GM21528 (cell line): ENCODE measurements at regions not wholly inside any gene's neighbourhood (a gene's known extent, or its start where the extent isn't known, plus 50 kb on each side); places are given as distances from the start of the nearest gene placed in this dataset.

Experiments used
- ATAC-seq: cut with Tn5 transposase; IDR thresholded peaks from one replicate; pipeline ENCODE4 v1.9.1; 2021; ENCODE audit warnings: mild to moderate bottlenecking, moderate library complexity; ENCODE audit not compliant: unreplicated experiment, low FRiP score

DNA sequence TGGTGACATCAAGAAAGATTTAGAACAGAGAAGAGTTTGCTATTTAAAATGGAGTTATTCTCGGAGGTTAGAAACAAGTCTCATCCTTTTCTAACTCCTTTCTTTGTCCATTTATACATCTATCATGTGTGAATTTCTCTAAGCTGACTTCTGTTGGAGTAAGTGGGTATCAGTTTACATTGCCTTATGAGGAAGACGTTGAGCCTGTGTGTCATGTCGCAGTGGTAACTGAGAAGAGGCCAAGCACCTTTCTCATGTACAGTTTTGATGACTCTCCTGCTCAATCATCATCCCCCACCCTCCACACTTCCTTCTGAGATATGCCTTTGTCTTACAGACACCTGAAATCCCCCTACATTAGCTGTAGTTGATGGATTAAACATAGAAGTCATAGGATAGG is 624.8 kb downstream of the LIG4 start:
- ATAC-seq, result no peak

- no peak for ATAC-seq
Measured at GRCh38 chr13:107587681-107588080, 627.7 kb downstream of the LIG4 start.

DNA sequence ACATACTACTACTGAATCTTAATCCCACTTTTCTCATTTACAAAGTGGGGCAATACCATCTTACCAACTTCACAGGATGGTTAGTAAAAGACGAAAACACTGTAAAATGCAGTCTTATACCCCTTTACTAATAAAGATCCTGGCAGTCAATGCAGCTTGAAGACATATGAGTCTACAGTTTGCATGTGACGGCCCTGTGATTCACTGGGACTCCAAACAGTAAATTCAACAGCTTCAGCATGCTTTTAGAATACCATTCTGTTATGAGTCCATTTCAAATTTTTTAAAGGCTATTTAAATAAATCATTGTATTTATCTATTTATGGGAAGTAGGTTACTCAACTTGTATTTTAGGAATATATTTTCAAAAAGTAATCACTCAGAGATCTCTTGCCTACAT is 629.1 kb downstream of the LIG4 start:
- ATAC-seq, result no peak

DNA sequence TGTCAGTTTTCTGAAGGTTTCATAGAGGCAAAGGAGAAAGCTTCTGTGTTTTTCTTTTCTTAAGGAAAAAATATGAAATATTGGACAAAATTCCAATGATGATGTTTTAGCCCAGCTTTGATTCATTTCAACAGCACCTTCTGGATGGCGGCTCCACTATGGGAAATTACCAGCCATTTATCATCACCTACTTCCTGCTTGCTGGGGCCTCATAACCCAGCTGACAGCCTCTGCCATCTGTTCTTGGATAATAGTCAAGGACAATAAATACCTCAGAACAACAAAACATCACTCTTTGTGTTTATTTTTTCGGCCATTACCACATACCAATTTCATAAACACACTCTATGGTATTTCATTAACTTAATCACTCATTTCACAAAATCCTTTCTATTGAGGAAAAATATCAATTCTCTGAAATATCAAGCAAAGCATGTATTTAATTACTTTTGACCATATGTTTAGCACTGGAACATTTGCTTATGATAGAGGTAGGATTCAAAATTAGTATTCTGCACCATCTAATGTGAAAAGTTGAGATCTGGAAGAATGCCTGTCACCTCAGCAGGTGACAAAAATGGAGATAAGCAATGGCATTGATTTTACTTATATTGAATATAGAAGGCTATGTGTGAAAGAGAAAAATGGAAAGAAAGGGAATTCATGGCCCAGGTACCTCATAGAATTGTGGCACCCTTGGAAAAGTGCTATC is 629.7 kb downstream of the LIG4 start:
- ATAC-seq, result no peak

- no peak for ATAC-seq
Measured at GRCh38 chr13:107582171-107582570, 633.2 kb downstream of the LIG4 start.

GRCh38 chr13:107580741-107581412 is 634.5 kb downstream of the LIG4 start:
- ATAC-seq, result no peak

- no peak for ATAC-seq
Measured at GRCh38 chr13:107576430-107576829, 638.9 kb downstream of the LIG4 start.

DNA sequence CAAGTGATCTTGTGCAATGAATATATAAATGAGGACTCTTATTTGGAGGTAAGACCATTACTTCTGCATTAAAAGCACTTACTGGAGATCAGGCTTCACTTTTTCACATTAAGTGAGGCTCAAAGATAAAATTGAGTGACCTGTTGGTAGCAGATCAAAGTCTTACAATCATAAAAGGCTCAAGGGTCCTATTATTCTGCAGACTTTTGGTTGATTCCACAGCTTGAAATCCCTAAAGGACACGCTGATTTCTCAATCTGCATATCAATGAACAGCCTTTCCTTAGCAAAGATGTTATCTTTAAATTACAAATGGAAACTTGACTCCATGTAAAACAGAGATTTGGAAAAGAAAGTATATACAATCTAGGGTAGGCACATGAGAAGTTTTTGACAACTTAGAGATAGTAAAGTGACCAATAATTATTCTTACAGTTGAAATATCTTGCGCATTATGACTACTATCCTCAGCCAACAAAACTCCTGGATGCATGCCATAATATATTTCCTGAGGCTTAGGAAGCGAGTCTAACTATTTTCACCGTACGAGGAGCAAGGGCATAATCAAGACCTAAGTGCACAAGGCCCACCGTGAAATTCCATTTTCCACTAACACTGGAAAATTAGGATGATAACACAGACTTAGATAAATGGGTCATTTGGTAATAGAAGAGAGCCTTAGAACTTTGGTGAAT is 640.7 kb downstream of the LIG4 start:
- no peak for ATAC-seq

DNA sequence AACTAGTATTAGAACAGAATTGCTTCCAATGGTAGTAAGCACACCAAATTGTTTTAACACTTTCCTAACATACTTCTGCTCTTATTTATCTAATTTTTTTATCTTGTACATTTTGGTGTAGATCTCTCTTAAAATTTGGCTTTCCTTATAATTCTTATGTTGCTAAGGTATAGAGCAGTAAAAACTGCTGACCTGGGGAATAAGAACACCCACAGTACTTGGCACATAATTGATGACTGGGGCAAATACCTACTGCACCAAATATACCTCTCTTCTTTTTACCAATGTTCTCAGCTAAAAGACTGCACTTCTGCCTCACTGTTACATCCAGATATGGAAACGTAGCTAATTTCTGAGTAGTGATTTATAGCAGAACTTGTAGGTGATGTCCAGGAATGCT is 642.2 kb downstream of the LIG4 start:
- no peak for ATAC-seq

GRCh38 chr13:107572156-107572555 is 643.2 kb downstream of the LIG4 start:
- ATAC-seq, result no peak

DNA sequence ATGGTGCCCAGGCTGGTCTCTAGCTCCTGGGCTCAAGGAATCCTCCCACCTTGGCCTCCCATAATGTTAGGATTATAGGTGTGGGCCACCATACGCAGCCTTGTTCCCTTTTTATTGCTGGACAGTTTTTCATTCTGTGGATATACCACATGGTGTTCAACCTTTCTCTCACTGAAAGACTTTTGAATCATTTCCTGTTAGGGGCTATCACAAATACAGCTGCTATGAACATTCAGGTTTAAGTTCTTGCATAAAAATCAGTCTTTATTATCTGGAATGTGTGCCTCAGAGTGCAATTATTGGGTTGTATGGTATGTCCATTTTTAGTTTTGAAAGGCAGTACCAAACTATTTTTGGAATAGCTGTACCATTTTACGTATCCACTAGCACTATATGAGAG is 647.2 kb downstream of the LIG4 start:
- ATAC-seq, result no peak

DNA sequence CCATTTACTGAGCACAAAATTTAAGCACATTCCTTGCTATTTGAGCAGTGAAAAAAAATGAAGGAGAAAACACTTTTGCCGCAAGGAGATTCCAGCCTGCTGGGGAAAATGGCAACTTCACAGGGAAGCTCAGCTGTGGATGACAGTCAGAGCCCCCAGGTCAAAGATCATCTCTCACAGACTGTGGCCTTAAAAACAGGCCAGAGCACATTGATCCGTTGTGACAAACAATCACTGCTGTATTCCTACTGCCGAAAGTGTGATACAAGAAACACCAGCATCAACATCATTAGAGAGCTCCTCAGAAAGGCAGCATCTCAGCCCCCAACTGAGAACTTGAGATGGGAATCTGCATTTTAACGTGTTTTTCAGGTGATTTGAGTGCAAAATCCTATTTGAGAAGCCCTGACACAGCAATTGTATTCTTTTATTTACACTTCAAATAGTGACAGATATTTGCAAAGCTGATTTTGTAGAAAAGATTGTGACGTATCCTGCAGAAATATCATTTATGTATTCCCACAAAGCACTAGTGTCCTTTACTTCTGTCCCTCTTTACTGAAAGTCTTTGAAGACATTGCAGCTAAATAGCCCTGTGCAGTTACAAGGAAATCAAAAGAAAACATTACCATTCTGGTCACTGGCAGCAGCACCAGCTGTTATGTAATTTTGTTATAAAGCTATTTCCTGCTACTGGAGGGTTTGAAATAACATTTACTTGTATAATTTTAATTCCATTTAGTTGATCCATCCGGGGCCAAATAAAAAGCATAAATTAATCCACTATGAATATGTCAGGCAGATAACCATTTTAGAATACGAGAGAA is 652.0 kb downstream of the LIG4 start:
- no peak for ATAC-seq

DNA sequence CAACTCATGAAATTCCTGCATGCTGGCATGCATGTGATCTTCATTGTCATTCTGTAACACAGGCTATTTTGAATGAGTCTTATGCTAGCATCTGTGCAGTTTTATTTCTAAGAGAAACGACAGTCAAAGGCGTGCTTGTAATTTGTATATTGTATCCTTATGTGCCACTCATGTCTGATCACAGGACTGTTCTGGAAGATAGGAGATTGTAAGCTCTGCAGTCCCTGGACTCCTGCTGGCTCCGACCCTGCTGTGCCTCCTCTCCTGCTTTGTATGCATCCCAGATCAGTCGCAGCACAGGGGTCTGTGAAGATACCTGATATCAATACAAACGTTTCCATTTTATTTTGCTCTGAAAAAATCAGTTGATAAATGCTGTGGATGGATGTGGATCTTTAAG is 653.1 kb downstream of the LIG4 start:
- ATAC-seq, result no peak

GRCh38 chr13:107554460-107554859 is 660.9 kb downstream of the LIG4 start:
- no peak for ATAC-seq

- ATAC-seq, result no peak
Measured at GRCh38 chr13:107553838-107554237, 661.5 kb downstream of the LIG4 start.

GRCh38 chr13:107551521-107551920 is 663.8 kb downstream of the LIG4 start:
- ATAC-seq, result no peak

GRCh38 chr13:107548338-107548737 is 667.0 kb downstream of the LIG4 start:
- no peak for ATAC-seq

DNA sequence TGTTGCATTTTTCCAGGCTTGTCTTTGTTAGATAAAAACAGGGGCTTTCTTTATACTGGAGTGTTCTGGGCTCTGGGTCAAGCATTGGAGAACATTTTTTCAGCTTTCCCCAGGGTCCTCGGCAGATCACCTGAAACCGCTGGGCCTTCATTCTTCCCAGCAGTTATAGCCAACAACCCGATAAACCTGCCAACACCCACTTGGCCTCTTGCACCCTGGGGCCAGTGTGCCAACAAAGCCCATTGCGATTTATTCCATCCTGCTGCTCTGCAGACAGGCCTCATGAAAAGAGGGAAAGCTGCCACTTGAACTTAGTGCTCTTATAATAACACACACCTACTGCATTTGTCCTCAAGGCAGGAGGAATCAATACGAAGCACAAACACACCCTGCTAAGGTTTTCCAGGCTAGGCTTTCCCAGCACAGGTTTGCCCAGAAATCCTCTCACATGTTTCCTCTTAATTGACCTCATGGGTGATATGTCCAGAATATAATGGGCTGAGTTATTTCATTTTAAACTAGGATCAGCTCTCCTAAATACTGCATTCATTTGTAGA is 669.3 kb downstream of the LIG4 start:
- ATAC-seq, result no peak

DNA sequence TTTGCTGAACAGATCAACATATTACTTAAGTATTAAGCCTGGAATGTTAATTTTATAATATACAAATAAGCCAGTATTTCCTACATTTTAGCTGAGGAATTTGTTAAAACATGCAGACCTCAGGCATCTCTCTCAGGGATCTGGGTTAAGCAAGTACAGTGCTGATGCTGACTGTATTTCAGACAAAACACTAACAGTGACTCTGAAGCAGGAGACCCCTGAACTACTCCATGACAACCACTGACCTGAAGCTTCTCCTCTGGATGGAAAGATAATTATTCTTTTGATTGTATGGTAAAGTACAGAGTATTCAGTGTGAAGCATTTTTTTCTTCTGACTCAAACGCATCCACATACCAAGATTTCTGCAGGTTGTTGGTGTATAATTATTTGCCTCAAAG is 680.8 kb downstream of the LIG4 start:
- ATAC-seq, result no peak

DNA sequence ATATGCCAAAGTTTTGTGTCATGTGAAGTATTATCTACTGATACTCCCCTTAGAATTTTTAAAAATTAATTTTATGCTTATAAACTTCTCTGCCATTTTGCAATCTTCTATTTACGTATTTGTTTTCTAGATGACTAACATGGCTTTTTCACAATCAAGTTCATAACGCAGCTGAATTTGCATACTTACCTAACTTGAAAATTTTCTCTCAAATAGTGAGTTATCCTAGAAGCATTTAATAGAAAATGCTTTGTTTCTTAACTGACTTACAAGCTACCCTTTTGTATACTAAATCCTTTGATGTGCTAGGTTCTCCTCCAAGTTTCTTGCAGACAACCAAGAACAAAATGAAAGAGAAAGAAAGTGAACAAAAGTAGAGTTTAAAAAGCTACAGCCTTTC is 683.5 kb downstream of the LIG4 start:
- no peak for ATAC-seq

DNA sequence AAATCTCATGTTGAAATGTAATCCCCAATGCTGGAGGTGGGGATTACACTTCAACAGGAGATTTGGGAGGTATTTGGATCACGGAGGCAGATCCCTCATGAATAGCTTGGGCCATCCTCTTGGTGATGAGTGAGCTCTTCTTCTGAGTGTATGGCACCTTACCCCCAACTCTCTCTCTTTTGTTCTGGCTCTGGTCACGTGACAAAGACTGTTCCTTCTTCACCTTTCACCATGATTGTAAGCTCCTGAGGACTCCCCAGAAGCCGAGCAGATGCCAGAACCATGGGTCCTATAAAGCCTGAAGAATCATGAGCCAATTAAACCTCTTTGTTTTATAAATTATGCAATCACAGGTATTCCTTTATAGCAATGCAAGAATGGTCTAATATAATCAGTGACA is 684.2 kb downstream of the LIG4 start:
- no peak for ATAC-seq
